Effector CD4-positive, alpha-beta T cell (primary cell): ENCODE measurements at regions not wholly inside any gene's neighbourhood (a gene's known extent, or its start where the extent isn't known, plus 50 kb on each side); places are given as distances from the start of the nearest gene placed in this dataset.

ENCODE experiments used
- DNase-seq: peaks from one replicate; pipeline ENCODE4 v3.0.0-alpha.2; 2020

- DNase-seq: no peak
Observed at GRCh38 chr11:127461241-127462064, 460.9 kb upstream of the KIRREL3 start.

DNA sequence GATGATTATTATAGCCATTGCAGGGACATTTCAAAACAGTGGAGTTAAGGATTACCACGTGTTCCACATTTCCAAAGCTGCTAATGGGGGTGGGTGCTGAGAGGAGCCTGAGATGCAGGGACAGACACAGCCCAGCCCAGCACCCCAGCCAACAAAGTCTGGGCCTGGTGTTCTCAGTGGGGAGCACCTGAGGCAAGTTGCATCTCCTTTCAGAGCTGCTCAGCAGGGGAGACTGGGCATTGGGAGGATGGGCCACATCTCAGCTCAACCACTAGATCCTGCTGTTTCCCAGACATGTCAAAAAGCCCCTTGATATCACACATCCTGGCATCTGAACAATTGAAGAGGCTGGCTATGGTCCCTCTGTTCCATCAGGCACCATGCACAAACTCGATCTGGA, 458.0 kb upstream of the KIRREL3 start:
- DNase-seq: no peak

GRCh38 chr11:127454856-127455255, 454.3 kb upstream of the KIRREL3 start:
- DNase-seq: no peak

- DNase-seq: no peak
Observed at GRCh38 chr11:127452533-127452932, 452.0 kb upstream of the KIRREL3 start.

GRCh38 chr11:127451861-127452260, 451.3 kb upstream of the KIRREL3 start:
- no peak for DNase-seq

DNA sequence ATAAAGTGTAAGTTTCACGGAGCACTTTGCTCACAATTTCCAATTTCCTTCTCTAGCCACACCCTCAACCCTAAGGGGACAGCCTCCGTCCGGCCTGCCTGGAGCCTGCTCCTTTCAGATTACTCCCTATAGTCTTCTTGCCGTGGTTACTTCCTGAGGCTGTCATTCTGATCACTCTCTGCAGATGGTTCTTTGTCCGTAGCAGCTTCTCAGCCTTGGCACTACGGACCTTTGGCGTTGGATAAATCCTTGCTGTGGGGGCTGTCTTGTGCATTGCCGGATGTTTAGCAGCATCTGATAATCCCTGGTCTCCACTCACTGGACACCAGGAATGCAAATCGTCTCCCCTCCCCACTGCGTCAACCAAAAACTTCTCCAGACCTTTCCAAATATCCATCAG, 447.5 kb upstream of the KIRREL3 start:
- DNase-seq: no peak

- no peak for DNase-seq
Observed at GRCh38 chr11:127445476-127445875, 444.9 kb upstream of the KIRREL3 start.

GRCh38 chr11:127443297-127443696, 442.7 kb upstream of the KIRREL3 start:
- no peak for DNase-seq

DNA sequence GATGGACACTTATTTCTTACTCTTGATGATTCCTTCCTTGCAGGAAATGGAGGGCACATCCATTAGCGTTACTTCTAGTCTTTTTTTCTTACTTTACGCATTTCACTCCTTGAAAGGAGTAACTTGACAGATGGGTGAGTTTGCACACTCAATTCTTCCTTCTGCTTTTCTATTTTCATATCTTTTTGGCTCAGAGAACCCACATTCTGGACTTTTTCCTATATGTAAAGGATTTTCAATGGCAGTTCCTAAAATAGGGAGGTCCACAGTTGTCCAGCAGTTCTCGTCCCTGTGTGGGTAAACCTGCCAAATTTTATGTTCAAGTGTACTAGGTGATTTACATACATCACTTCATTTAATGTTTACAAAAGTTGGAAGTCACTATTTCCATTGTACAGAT, 440.0 kb upstream of the KIRREL3 start:
- DNase-seq: no peak

- no peak for DNase-seq
Observed at GRCh38 chr11:127425281-127425680, 424.7 kb upstream of the KIRREL3 start.

DNA sequence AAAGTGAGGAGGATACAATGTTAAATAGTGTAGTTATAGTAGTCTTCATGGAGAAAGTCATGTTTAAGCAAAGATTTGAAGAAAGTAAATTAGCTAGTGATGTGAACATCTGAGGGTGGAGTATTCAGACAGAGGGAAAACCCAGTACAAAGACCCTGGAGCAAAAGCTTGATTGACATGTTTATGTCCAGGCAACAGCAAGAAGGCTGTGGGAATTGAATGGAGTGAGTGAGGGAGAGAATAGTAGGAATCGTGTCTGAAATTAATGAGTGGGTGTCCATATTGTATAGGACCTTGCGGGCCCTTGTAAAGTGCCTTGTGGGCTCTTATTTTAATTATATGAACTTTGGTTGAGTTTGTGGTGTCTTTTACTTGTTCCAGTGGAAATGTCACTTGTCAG, 424.1 kb upstream of the KIRREL3 start:
- no peak for DNase-seq

GRCh38 chr11:127420139-127420538, 419.6 kb upstream of the KIRREL3 start:
- no peak for DNase-seq

GRCh38 chr11:127412722-127413380, 412.3 kb upstream of the KIRREL3 start:
- DNase-seq: no peak

- no peak for DNase-seq
Observed at GRCh38 chr11:127412234-127412633, 411.7 kb upstream of the KIRREL3 start.

DNA sequence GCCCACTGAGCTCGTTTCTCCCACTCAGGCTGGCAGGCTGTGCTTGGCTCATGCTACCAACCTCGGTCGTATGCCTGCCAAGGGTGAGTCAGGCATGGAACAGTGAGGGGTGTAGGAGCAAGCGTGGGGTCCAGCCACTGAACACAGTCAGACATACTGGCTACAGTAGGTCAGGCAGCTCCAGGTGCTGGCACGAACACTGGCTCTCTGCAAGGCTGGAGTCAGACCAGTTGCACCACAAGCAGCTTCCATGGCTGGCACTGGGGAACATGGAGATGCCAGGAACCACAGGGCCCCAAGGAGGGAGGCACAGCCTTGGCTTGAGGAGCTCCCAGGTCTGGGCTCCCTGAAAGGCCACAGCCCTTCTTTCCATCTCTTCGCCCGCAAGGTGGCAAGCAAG, 410.7 kb upstream of the KIRREL3 start:
- DNase-seq: no peak

DNA sequence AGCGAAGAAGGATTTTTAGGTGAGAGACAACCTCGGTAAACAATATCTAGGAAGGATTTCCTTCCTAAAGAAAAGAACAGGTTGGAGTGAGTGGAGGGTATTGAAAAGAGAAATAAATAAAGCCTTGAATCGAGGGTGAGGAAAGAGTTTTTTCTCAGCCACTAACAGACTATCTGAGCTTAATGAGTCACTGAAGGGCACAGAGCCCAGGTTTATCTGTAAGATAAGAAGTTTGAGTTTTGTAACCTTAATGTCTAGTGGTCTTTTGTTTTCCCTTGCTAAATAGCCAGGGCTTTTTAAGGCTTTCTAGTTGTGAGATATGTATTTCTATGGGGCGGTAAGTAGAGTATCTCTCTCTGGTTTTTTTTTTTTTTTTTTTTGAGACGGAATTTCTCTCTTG, 394.5 kb upstream of the KIRREL3 start:
- no peak for DNase-seq

GRCh38 chr11:127393460-127393997, 393.0 kb upstream of the KIRREL3 start:
- no peak for DNase-seq

GRCh38 chr11:127392575-127392974, 392.0 kb upstream of the KIRREL3 start:
- DNase-seq: no peak

- no peak for DNase-seq
Observed at GRCh38 chr11:127390465-127390864, 389.9 kb upstream of the KIRREL3 start.

- no peak for DNase-seq
Observed at GRCh38 chr11:127385071-127385470, 384.5 kb upstream of the KIRREL3 start.

DNA sequence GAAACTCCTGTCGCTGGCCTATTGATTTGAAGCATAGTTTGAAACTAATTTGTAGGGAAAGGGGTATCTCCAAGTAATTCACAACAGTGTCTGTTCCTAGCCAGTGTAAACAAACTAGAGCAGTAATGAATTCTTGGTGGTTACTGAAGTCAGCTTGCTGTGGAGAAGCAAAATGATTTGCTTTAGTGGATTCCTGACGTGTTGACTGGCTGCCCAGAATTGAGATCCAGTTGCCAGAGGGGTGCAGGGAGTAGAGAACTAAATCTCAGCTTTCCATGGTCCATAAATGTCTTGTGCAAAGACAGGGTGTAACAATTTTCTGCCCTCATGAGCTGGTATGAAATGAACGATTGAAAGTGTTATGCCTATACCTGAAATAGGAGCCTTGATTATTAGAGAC, 382.5 kb upstream of the KIRREL3 start:
- no peak for DNase-seq

DNA sequence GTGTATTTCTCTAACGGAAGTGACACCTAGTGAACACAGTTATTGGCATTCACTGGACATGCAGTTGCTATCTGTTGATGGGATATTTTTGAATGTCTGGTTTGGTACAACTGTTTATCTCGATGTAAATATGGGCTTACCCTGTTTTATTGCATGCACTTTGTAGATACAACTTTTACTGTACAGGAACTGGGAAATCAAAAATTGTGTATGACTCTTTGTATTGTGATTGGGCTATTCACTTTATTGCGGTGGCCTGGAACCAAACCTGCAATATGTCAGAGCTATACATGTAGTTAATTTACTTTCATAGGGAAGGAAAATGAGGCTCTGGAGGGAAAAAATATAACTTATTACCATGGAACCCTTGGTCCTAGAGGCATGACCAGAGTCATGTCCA, 380.7 kb upstream of the KIRREL3 start:
- no peak for DNase-seq

DNA sequence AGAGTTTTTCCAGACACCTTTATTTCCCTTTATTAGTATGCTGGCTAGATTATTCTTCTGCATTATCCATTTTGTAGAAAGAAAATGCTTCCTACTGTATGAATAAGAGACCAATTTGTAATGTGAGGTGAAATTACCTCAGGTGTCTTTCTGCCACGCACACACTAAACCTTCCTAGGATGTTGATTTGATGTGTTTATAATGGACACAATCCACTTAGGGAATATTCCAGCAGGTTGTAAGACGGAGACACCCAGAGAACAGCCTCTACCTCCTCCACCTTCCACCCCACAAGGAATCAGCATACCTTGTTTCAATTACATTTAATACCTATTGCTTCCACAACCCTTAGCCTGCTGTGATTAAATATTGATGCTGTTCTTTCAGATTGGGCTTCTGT, 379.1 kb upstream of the KIRREL3 start:
- no peak for DNase-seq

- DNase-seq: no peak
Observed at GRCh38 chr11:127376301-127376700, 375.7 kb upstream of the KIRREL3 start.
